Astrocyte (in vitro differentiated cells and primary cell): ENCODE measurements at regions not wholly inside any gene's neighbourhood (a gene's known extent, or its start where the extent isn't known, plus 50 kb on each side); places are given as distances from the start of the nearest gene placed in this dataset.

Experiments
- CTCF ChIP-seq: IDR thresholded peaks from 2 replicates; pipeline ENCODE4 v1.5.1; 2011; ENCODE audit warnings: low read depth, mild to moderate bottlenecking, inconsistent platforms, low read length, moderate library complexity; ENCODE audit not compliant: insufficient read depth
- EZH2 ChIP-seq: IDR thresholded peaks from 2 replicates; pipeline ENCODE4 v1.6.1; 2012; ENCODE audit warnings: mild to moderate bottlenecking, low read length, inconsistent platforms; ENCODE audit not compliant: insufficient read depth

- no peak for TF ChIP-seq CTCF
- no peak for TF ChIP-seq EZH2
These were observed 320.2 kb upstream of the IL12A start for GRCh38 chr3:159668461-159668860.
